Ectodermal cell (in vitro differentiated cells): ENCODE measurements at regions not wholly inside any gene's neighbourhood (a gene's known extent, or its start where the extent isn't known, plus 50 kb on each side); places are given as distances from the start of the nearest gene placed in this dataset.

Experiments
- H3K27ac ChIP-seq: 2 replicates; pipeline ENCODE4 v1.7.0; 2013; ENCODE audit warnings: mild to moderate bottlenecking, low read depth, low read length; ENCODE audit not compliant: insufficient read depth, poor library complexity, severe bottlenecking
- H3K27me3 ChIP-seq: 2 replicates; pipeline ENCODE4 v1.7.0; 2013; ENCODE audit warnings: mild to moderate bottlenecking, low read length; ENCODE audit not compliant: insufficient read depth, control insufficient read depth, poor library complexity, severe bottlenecking
- H3K36me3 ChIP-seq: one replicate; pipeline ENCODE4 v1.7.0; 2013; ENCODE audit warnings: low read length; ENCODE audit not compliant: control insufficient read depth, insufficient read depth
- H3K4me1 ChIP-seq: one replicate; pipeline ENCODE4 v1.7.0; 2013; ENCODE audit warnings: low read length; ENCODE audit not compliant: control insufficient read depth, insufficient read depth
- H3K4me3 ChIP-seq: 2 replicates; pipeline ENCODE4 v1.7.0; 2013; ENCODE audit warnings: low read depth, low read length, control low read depth; ENCODE audit not compliant: insufficient read depth
- H3K9me3 ChIP-seq: 2 replicates; pipeline ENCODE4 v1.7.0; 2013; ENCODE audit warnings: mild to moderate bottlenecking, low read length, moderate library complexity; ENCODE audit not compliant: control insufficient read depth
- WGBS, 2 experiments: methylation state at CpG; one replicate each; pipeline ENCODE4 v1.1.7; 2013; ENCODE audit warnings: missing lambda C conversion rate in 2 of 2; 5-methylcytosine and 5-hydroxymethylcytosine counted together

DNA sequence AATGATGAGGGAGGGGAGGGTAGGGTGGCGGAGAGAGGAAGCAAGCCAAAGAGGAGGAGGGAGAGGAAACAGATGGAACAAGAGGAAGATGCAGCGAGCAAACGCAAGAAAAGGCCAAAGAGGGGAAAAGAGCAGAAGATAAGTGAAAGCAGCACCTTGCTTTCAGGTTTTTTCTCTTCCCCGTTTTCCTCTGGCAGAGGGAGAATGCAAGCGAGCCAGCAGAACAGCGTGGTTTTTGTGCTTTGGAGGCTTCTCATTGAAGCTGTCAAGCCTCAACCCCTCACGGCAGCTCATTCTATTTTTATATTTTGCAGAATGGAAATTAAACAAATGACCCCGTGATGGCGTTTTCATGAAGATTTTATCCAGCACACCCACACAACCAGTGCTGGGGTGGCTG, 67.1 kb upstream of the GRAMD1B start:
- no peaks in the 10 kb centered on the region for H3K36me3 ChIP-seq
- peaks cover 35% of the 10 kb centered on the region for H3K27me3 ChIP-seq
- H3K4me3 ChIP-seq: no peak overlapping the region
- 86 to 88% methylated on average over 6 to 9 of the region's 9 CpGs for WGBS, 2 experiments
- no peaks in the 10 kb centered on the region for H3K9me3 ChIP-seq
- no peak overlapping the region for H3K27ac ChIP-seq
- H3K4me1 ChIP-seq: peaks cover 4% of the 10 kb centered on the region

DNA sequence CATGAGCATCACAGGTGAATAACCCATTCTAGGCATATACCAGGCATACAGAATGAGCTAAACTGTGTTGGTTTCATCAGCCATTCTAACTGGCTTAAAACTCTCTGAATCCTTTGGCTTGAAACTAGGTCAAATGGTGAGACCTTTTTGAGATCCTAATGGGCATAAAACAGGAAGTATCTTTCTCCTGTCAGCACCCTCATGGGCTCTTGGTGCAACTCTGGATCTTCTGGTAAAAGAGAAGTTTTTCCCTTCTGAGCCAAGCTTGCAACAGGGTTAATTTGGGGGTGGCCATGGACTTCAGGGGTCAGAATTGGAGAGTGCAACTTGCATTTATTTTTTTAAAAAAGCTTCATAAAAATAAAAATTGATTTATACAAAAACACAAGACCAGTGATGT, 67.9 kb upstream of the GRAMD1B start:
- peaks cover 42% of the 10 kb centered on the region for H3K27me3 ChIP-seq
- no peak overlapping the region for H3K4me3 ChIP-seq
- no peaks in the 10 kb centered on the region for H3K36me3 ChIP-seq
- H3K4me1 ChIP-seq: peaks cover 4% of the 10 kb centered on the region
- no peak overlapping the region for H3K27ac ChIP-seq
- no peaks in the 10 kb centered on the region for H3K9me3 ChIP-seq

DNA sequence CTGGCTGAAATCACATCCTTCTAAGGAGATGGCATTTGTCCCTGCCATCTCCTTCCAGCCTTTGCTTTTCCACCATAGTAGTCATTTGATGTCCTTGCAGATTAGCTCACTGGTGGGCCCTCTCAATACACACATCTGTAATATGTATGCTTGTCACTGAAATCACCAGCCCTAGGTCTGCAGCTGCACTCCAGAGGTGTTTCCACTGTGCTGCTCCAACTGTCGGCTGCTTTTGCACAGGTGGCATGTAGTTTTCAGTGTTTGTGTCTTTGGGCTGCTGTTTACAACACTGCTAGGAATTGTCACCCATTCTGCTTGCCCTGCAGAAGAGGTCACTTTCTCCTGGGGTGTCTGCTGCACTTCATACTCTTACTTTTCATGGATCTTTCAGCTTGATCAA, 69.0 kb upstream of the GRAMD1B start:
- H3K27me3 ChIP-seq: peaks cover 52% of the 10 kb centered on the region
- H3K27ac ChIP-seq: no peak overlapping the region
- no peaks in the 10 kb centered on the region for H3K9me3 ChIP-seq
- no peak overlapping the region for H3K4me3 ChIP-seq
- H3K4me1 ChIP-seq: peaks cover 2% of the 10 kb centered on the region
- H3K36me3 ChIP-seq: no peaks in the 10 kb centered on the region
- 93 to 96% methylated on average over 1 of the region's 1 CpG for WGBS, 2 experiments

DNA sequence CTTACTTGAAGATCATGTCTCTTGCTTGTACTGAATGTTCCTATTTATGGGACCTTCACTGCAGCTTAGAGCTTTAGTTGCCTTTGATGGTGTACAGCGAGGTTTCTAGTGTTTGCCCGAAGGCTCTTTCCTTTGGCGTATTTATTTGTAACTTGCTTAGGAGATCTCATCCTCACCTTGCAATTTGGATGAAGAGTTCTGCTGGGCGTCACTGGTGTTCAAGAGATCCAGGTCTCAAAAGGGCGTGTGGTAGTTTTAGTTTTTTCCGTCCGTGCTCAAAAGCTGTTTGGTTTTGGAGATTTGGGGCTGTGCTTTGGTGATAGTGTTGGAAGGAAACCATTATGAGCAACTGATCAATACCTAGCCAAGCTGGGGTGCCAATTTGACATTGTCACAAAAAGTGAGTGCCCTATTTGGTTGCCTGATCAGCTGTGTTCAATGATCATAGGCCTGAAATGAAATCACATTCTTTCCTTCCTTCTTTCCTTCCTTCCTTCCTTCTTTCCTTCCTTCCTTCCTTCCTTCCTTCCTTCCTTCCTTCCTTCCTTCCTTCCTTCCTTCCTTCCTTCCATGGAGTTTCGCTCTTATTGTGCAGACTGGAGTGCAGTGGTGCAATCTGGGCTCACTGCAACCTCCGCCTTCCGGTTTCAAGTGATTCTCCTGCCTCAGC, 69.7 kb upstream of the GRAMD1B start:
- Histone ChIP-seq H3K9me3 (no peaks in the 10 kb centered on the region), H3K4me1 (no peaks in the 10 kb centered on the region), H3K36me3 (no peaks in the 10 kb centered on the region), H3K4me3 (no peak overlapping the region), H3K27ac (no peak overlapping the region), H3K27me3 (peaks cover 52% of the 10 kb centered on the region)
- 92 to 95% methylated on average over 10 of the region's 10 CpGs for WGBS, 2 experiments

DNA sequence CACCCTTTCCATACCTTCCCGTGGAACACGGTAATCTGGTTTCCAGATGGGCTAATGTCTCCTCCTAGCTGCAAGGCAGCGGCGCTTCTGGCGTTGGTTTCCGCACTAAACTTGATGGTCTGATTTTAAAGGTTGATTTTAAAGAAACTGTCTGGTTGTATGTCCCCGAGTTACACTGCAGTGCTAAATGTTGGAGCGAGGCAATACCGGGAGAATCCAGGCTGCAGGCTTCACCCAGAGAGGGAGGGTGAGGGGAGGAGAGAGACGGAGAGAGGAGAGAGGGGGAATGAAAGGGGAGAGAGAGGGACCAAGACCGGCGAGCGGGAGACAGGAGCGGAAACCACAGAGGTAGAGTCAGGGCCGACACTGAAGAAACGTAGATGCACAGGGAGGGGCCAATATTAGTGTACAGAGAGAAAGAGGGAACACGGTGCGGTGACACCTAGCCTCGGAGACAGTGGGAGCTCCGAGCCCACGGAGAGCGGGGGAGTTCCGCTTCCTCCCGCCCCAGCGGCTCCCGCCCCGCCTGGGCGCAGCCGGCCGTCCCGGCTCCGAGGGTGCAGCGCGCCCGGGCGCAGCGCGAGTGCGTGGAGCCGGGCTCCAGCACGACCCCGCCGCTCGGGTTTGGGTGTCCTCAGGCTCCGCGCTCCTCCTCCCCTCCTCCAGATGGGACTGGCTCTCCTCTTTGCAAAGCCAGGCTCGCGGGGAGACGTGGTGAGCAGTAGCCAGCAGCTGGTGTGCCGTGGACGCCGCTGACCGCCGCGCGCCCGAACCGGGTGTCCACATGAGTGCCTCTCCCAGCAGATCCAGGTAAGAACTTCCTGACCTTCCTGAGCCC, 71.9 kb upstream of the GRAMD1B start:
- Histone ChIP-seq H3K4me1 (no peaks in the 10 kb centered on the region), H3K9me3 (no peaks in the 10 kb centered on the region), H3K4me3 (peak overlapping the region; percentile 64), H3K36me3 (no peaks in the 10 kb centered on the region), H3K27ac (no peak overlapping the region), H3K27me3 (peaks cover 52% of the 10 kb centered on the region)
- 1% methylated on average over 58 of the region's 58 CpGs for WGBS, 2 experiments

DNA sequence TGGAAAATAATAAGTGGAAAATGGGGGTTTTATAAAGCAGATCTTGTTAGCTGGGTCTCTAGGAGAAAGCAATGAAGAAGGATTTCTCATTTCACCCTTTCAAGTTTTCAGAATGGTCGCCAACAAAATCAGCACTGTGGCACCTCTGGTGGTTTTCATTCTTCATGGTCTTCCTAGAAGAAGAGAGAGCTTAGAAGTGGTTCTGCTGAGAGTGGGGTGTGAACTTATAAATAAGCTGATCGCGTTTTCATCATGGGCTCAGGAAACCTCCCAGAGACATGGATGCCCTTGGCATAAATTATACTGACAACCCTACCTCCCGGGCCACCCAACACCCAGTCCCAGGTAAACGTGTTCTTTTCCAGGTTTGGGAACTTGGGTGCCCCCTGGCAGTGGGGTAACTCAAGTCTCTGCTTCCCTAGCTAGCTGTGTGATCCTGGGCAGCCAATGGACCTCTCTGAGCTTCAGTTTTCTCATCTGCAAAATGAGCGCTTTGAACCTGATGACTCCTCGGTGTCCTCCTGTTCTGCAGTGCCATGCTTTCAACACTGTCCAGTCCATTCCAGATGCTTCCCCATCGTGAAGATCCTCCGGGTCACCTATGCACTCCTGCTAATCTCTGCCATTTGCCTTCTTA, 72.6 kb upstream of the GRAMD1B start:
- H3K9me3 ChIP-seq: no peaks in the 10 kb centered on the region
- H3K27ac ChIP-seq: no peak overlapping the region
- H3K27me3 ChIP-seq: peaks cover 52% of the 10 kb centered on the region
- peak overlapping the region; percentile 64 for H3K4me3 ChIP-seq
- 62 to 66% methylated on average over 9 of the region's 9 CpGs for WGBS, 2 experiments
- peaks cover under 1% of the 10 kb centered on the region for H3K4me1 ChIP-seq
- H3K36me3 ChIP-seq: no peaks in the 10 kb centered on the region

DNA sequence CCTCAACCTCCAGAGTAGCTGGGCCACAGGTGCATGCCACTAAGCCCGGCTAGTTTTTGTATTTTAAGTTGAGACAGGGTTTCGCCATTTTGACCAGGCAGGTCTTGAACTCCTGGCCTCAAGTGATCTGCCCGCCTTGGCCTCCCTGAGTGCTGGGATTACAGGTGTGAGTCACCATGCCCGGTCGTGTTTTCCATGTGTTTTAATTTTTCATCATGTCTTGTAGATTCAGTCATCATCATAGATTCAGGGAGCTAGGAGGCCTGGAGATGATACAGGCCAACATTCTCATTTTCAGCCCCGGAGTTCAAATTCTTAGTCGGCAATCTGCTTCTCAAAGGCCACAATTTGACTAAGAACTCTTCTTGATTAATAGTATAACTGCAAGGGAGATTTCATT, 73.5 kb upstream of the GRAMD1B start:
- no peak overlapping the region for H3K27ac ChIP-seq
- H3K4me1 ChIP-seq: peaks cover 9% of the 10 kb centered on the region
- WGBS, 2 experiments: 91 to 93% methylated on average over 7 of the region's 7 CpGs
- no peak overlapping the region for H3K4me3 ChIP-seq
- H3K9me3 ChIP-seq: no peaks in the 10 kb centered on the region
- peaks cover 47% of the 10 kb centered on the region for H3K27me3 ChIP-seq
- H3K36me3 ChIP-seq: no peaks in the 10 kb centered on the region

DNA sequence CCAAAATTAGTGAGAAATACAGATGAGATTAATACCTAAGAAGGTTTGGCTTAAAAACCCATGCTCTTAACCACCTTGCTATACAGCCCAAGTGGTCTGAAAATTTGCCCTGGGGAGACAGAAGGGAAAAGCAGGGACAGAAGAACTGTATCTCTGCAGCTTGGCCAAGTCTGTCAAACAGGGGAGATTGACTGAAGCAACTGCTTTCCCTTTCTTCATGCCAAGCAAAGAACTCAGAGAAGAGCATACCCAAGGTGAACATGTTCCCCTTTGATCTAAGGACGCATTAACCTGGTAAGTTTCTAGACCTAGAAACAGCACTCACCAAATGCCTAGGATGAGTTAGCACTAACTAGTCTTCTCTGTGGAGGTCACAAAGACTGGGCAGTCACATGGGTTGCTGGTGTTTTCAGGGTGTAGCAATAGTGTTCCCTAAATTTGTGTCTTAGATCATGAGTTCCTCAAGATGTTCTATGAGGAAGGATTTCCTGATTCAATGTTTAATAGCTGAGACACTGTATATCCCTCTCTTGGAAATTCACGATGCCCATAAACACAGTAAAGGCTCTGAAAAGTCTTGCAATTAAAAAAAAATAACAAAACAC, 75.6 kb upstream of the GRAMD1B start:
- peaks cover 33% of the 10 kb centered on the region for H3K27me3 ChIP-seq
- WGBS, 2 experiments: 94% methylated on average over 2 of the region's 2 CpGs

DNA sequence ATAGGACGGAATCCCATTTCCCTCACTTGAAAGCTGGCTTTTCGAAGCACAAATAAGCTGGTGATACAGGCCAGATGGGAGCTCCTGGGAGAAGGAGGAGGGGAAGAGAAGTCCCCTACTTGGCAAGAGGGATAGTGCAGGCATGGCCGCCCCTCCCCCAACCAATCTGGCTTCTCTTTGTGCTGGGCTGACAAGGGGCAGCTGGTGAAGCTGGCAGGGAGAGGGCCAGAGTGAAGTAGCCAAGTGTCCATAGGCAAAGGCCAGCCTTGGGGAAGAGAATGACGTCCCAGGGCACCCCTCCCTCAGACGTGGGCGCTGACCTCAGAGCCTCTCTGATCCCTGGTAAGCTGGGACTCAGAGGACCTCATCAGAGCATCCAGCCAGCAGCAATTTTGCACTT, 78.7 kb upstream of the GRAMD1B start:
- Histone ChIP-seq H3K9me3 (no peaks in the 10 kb centered on the region), H3K27me3 (peaks cover 2% of the 10 kb centered on the region), H3K4me1 (peaks cover 16% of the 10 kb centered on the region), H3K4me3 (no peak overlapping the region), H3K36me3 (no peaks in the 10 kb centered on the region), H3K27ac (no peak overlapping the region)
- WGBS, 2 experiments: 66 to 68% methylated on average over 6 of the region's 6 CpGs

More for the DNA sequence above, 75.6 kb upstream of the GRAMD1B start:
- Histone ChIP-seq H3K9me3 (no peaks in the 10 kb centered on the region), H3K36me3 (no peaks in the 10 kb centered on the region), H3K4me1 (peaks cover 16% of the 10 kb centered on the region), H3K27ac (no peak overlapping the region), H3K4me3 (no peak overlapping the region)

DNA sequence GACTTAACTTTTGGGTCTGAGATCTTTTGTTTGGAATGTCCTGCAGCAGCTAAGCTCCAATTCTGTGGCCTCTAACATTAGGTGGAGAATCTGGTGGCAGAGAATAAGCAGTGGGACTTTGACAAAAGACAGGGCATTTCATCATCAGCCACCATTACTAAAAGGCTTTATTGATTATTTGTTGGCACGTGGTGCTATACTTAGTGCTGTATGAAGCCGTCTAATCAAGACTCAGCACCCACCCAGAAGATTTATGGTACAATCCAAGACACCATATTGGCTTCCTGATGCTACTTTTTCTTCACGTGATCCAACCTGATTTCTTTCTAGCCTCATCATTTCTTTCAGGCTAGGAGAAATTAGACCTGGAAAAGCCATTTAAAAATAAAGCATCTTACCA, 80.7 kb upstream of the GRAMD1B start:
- Histone ChIP-seq H3K9me3 (no peaks in the 10 kb centered on the region), H3K27ac (no peak overlapping the region), H3K4me3 (no peak overlapping the region), H3K36me3 (no peaks in the 10 kb centered on the region), H3K4me1 (peaks cover 16% of the 10 kb centered on the region), H3K27me3 (no peaks in the 10 kb centered on the region)
- WGBS, 2 experiments: 92 to 99% methylated on average over 3 of the region's 3 CpGs
